GM18909 (cell line): ENCODE measurements at regions not wholly inside any gene's neighbourhood (a gene's known extent, or its start where the extent isn't known, plus 50 kb on each side); places are given as distances from the start of the nearest gene placed in this dataset.

Source experiments
- ATAC-seq: cut with Tn5 transposase; IDR thresholded peaks from one replicate; pipeline ENCODE4 v1.9.1; 2021; ENCODE audit warnings: mild to moderate bottlenecking; ENCODE audit not compliant: unreplicated experiment, poor library complexity

DNA sequence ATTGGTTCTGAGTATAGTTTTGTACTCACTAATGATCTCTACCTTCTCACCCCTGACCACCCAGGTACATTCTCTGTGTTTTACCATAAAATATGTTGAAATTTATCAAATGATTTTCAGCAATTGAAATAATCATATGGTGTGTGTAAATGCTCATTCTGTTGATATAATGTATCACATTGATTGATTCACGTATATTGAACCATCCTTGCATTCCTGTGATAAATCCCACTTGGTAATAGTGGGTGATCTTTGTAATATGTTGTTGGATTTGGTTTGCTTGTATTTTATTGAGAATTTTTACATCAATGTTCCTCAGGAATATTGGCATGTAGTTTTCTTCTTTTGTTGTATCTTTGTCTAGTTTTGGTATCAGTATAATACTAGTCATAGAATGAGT lies 1497.6 kb downstream of the OTOL1 start:
- ATAC-seq: no peak

DNA sequence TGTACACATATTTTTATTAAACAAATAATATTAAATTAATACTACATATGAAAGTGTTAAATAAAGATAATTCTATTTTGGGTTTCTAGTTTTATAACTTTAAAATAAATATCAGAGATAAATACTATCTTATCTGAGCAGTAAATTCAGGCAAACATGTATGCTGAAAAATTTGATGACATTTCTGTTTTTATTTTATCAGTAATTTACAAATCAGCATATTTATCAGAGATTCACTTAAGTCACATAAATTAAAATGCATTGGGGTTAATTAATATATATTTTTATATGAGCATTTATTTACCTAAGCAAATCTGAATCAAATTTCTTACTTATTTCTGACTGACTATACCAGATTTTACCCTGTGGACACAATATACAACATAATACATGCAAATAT lies 1499.8 kb downstream of the OTOL1 start:
- ATAC-seq: no peak

DNA sequence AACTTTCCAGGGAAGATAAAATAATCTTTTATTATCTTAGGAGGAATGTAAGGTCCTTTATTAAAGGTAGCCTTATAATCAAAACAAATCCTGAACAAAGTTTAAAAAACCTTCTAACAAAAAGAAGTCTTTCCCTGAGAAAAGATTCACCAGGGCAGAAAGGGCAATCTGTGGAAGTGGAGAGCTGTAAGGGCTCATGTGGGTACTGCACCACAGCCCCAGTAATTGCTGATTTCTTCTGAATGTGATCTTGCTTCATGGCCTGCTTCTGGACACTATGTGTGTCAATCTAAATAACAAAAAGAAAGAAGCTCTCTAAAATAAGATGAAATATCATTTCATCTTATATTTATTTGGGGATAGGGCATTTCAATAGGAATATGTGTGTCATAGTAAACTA lies 1501.6 kb downstream of the OTOL1 start:
- no peak for ATAC-seq

DNA sequence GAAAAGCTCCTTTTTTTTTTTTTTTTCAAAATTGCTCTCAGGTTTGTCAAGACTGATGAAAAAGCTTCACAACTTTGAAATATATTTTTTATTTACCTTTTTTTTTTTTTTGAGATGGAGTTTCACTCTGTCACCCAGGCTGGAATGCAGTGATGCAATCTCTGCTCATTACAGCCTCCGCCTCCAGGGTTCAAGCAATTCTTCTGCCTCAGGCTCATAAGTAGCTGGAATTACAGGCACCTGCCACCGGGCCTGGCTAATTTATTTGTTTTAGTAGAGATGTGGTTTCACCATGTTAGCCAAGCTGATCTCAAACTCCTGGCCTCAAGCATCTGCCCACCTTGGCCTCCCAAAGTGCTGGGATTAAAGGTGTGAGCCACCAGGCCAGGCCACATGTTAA lies 1515.0 kb downstream of the OTOL1 start:
- no peak for ATAC-seq

DNA sequence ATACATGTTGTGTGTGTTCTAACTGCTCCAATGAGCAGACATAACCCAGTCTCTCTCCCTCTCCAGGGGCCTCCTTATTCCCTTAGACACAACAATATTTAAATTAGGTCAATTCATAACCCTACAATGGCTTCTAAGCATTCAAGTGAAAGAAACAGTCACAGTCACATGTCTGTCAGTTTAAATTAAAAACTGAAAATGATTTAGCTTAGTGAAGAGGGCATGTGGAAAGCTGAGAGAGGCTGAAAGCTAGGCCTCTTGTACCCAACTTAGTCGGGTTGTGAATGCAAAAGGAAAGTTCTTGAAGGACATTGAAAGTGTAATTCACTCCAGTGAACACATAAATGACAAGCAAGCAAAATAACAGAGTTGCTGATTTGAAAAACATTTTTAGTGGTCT lies 1519.6 kb downstream of the OTOL1 start:
- no peak for ATAC-seq

DNA sequence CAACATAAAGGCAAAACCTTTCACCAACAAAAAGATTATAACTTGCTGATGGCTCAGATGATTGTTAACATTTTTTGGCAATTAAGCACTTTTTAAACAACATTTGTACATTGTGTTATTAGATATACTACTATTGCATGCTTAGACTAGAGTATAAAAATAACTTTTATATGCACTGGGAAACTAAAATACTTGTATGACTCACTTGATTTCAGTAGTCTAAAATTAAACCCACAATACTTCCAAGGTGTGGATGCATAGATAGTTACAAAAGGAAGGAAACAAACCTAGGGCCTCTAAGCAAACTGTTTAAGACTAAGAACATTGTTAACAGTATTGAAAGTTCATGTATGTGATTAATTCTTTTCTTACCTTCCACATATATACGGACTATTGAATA lies 1521.5 kb downstream of the OTOL1 start:
- ATAC-seq: no peak

DNA sequence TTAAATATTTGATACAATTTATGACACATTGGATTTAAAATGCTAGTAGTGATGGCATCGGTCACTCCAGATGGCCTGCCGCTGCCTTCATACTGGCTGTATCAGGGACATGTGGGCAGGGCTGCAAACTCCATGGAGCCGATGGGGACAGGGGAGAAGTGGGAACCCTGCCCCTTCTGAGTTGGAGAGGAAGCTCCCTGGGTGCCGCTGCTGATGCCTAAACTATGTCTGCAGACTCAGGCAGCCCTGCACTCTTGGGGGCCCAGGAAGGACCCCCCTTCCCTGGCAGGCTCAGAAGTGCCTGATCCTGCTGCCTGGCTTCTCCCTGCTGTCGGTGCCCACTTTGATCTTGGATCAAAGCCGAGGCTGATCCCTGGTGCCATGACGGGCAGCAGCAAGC lies 1522.1 kb downstream of the OTOL1 start:
- ATAC-seq: no peak

DNA sequence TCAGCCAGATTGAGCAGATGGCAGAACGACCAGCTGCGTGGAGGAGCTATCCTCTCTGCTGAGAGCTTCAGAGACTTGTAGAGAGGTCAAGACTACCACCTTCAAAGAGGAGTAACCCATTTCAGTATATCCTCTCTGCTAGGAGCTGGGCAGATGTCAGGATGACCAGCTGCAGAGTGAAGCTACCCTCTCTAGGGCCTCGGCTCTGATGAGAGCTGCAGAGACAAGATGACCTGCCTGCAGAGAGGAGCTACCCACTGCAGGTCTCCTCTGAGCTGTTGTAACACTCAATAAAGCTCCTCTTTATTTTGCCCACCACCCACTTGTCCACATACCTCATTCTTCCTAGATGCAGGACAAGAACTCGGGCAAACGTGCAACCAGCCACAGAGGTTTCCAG lies 1522.7 kb downstream of the OTOL1 start:
- ATAC-seq: no peak

DNA sequence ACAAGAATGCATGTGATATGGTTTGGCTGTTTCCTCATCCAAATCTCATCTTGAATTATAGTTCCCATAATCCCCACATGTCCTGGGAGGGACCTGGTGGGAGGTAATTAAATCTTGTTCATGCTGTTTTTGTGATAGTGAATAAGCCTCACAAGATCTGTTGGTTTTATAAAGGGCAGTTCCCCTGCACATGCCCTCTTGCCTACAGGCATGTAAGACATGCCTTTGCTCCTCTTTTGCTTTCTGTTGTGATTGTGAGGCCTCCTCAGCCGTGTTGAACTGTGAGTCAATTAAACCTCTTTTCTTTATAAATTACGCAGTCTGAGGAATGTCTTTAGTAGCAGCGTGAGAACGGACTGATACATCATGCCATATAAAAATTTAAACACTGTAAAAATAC lies 1537.0 kb downstream of the OTOL1 start:
- no peak for ATAC-seq

DNA sequence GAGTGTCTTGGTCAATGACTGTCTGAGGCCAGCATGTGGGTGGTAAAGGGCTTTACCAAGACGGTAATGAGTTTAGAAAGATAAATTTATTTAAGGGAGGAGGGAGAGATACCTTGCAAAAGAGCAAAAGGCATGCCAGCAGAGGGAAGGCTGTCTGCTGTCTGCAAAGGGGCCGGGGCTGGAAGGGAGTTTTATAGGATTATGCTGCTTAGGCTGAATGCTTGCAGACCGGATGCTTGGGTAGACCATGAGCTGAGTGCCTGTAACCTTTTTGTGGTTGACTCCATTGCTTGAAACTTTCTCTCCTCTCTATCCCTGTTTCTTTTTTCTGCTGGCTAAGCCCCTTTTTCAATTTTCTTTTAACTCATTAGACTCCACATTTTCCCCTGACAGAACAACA lies 1543.0 kb downstream of the OTOL1 start:
- ATAC-seq: no peak

DNA sequence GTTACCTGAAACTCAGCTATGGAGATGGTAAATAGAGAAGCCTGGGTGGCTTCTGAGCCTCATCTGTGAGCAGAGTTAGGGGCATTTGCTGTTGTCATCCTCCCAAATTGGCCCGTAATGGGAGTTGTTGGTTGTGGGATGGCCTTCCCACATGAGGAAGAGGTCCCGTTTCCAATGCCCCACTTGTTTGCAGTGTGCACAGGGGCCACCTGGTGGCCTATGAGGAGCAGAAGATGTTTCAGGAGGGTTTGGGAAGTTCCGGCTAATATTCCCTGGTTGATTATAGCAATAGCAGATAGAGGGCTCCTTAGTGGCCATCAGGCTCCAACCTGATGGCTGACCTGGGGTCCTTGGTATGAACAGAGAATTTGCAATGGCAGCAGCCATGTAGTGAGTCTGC lies 1546.5 kb downstream of the OTOL1 start:
- ATAC-seq: no peak

DNA sequence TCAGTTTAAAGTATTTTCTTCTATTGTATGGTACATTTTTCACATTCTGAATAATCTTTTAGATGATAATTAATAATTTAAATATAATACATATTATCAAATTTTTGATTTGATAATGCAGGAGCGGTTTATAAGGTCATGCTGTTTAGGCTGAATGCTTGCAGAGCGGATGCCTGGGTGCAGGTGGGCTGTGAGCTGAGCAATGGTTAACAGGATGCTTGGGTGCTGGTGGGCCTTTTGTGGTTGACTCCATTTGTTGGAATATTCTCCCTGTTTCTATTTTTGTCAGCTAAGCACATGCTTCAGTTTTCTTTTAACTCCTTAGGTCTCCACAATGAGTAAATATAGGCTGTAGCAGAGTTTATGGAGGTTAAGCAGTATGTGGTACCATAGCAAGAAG lies 1549.3 kb downstream of the OTOL1 start:
- ATAC-seq: no peak

DNA sequence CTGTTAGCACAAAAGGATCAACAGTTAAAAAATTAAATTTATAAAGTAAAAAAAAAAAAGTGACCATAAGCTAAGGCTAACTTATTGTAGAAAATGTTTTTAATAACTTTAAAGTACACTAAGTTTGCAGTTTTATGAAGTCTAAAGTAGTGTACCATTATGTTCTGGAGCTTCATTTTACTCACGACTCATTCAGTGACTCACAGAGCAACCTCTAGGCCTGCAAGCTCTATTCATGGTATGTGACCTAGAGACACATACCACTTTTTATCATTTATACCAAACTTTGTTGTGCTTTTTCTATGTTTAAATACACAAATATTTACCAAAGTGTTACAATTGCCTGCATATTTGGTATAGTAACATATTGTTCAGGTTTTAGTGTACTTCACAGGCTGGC lies 1552.3 kb downstream of the OTOL1 start:
- ATAC-seq: no peak

DNA sequence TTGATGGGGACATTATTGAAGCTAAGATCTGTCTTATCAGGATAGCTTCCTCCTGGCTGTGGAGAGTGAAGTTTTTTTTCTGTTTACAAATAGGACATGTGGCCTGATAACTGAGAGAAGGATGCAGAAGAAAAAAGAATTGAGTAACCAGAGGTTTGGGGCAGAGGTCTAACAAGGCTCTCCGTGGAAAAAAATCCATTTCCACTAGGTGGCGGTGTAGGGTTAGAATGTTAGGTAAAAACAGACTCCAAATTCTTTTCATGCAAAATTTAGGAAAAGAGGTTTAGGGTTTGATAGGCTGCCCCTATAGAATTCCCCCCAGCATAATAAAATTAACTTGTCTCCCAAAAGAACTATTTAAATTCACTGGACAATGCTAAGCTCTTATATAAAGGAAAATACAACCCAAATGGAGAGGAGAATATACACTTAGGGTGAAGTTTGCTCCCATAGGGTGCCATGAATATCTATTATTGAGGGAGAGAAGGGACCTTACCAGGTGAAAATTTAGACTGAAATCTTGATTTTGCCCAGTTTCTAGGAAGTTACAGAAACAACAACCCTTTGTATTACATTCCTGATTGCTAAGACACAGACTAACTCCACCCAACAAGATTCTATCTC lies 1560.4 kb downstream of the OTOL1 start:
- ATAC-seq: no peak

DNA sequence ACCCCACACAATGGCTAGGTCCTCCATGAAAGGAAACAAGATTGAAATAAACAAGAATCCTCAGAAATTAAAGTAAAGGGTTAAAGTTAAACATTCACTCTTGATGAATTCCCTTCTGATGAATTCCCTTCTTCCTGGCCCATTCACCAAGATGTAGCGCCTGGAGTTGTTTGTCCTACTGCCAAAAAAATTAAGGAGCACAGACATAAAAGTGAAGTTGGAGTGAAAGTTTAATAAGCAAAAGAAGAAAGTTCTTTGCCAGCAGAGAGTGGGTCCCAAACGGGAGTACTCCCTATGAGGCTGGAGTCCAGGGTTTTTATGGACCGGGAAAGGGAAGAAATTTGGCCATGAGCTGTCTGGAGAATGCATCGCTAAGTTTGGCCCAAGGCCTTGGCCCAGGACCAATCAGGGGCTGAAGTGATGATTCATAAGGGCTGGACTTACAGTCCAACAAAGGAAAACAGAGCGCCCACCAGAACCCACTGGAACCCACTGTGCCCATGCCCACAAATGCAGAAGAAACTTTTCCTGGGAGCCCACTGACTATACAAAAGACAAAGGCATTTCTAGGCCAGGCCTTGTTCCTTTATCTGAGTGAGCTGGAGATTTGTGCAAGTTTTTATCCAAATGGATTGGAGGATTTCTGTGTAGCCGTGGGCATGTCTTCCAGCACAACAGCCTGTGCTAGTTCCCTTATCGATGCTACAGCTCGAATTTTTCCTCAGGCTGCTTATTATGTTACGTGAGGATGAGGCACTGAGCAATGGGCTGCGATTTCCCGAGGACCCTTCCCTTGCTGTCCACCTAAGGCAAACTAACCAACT lies 1561.6 kb downstream of the OTOL1 start:
- ATAC-seq: no peak

DNA sequence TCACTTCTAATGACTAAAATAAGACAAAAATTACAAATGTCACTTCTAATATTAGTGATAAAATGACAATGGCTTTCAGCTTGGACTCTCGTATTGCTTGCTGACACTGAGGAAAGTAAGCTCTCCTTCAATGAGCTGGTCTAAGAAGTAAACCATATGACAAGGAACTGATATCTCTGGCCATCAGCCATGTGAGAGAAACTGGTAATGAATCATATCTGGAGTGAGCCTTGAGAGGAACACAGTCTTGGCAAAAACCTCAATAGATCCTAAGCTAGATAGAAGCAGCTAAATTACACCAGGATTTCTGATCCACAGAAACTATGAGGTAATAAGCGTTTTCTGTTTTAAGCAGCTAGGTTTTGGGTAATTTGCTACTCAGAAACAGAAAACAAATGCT lies 1575.1 kb downstream of the OTOL1 start:
- ATAC-seq: no peak
